Stimulated activated CD4-positive, alpha-beta T cell treated with anti-CD3 and anti-CD28 coated beads, Interleukin-2, amount 100 ng/mL, for 24 hours (primary cell): ENCODE measurements at regions not wholly inside any gene's neighbourhood (a gene's known extent, or its start where the extent isn't known, plus 50 kb on each side); places are given as distances from the start of the nearest gene placed in this dataset.

ENCODE experiments used
- DNase-seq, 2 donors: peaks; one replicate each; pipeline ENCODE4 v3.0.0-alpha.2; 2020

DNA sequence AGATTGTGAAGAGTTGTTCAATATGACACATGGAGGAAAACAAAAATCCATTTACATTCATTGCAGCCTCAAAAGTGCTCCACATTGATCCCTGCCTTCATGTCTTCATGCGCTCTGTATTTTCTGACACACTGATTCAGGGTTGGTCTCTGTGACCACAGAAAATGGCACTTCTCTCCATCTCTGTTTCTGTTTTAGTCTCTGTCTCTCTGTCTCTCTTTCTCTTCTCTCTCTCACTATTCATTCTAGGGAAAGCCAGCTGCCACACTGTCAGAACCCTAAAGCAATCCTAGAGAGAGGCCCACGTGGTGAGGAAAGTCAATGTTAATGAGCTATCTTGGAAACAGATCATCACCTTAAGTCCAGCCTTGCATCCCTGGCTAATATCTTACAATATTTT is 2238.4 kb downstream of the PCDH7 start:
- no peak for DNase-seq

DNA sequence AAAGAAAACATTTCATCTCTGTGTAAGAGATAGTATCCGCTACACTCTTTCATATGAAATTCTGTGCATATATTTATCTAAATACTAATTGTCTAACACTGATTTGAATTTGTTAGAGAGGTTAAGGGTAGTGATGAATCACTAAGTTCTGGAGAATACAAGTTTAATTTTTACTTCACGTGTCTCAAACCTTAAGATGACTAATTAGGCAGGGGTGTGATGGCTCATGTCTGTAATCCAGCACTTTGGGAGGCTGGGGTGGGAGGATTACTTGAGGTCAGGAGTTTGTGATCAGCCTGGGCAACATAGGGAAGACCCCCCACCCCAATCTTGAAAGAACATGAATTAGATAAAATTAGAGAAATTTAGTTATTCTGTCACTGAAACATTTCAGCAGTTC is 2241.9 kb downstream of the PCDH7 start:
- no peak for DNase-seq

DNA sequence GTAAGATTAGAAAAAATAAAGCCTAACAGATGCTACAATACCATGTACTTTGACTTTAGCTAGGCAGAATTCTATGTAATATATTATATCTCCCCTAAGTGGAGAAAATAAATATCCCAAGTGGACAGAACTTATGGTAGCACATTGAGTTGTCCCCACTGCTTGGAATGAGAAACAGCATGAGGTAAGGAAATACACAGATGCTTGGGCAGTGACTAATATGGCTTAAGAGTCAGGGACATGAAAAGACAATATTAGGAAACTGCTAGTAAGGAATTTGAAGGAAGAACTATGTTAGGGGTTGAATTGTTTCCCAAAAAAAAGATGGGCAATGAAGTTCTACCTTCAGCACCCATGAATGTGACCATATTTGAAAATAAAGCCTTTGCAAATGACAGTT is 2265.1 kb downstream of the PCDH7 start:
- DNase-seq: no peak

DNA sequence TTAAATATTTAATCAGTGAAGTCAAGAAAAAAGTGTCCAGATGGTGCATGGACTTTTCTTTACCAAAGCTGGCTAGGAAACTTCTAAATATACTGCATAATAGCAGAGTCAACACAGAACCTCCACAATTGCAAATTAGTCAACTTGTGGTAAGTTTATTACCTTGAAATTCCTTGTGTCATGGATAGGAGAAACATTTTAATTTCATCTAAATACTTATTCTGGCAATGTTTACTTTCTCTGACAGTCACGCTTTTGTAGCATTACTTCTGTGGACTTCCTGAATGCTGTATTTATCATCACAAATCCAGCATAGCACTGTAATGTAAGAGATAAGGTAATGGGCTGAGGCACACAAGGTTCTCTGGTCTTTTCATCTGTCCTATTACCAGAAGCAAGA is 2266.1 kb downstream of the PCDH7 start:
- DNase-seq: no peak

DNA sequence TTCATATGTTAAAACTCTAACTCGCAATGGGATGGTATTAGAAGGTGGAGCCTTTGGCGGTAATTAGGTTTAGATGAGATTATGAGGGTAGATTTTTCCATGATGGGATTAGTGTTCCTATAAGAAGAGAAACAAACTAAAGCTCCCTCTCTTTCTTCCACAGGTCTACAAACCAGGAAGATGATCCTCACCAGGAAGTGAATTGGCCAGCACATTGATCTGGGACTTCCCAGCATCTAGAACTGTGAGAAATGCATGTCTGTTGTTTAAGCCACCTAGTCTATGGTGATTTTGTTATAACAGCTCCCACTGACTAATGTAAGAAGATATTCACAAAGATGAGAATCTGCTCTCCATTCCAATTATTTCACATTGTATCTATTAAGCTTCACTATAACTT is 2266.9 kb downstream of the PCDH7 start:
- no peak for DNase-seq

GRCh38 chr4:32988165-32988811 is 2268.1 kb downstream of the PCDH7 start:
- no peak for DNase-seq

DNA sequence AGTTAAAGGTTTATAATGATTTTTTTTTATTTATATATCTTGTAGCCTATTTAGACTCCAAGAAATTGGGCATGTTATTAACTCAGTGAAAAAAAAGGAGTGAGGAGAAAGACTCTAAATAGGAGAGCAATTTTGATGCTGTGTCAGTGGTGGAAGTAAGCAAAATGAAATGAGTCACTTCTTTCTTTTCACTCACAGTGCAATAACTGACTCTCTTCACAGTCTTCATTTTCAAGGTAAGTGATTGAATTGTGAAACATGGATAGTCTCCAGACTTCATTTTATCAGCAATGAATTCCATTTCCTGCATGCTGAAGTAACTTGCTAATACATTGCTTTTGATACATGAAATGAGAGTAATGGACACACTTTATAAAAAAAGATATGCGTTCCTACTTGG is 2271.5 kb downstream of the PCDH7 start:
- DNase-seq: no peak

GRCh38 chr4:32994981-32995881 is 2275.1 kb downstream of the PCDH7 start:
- no peak for DNase-seq

DNA sequence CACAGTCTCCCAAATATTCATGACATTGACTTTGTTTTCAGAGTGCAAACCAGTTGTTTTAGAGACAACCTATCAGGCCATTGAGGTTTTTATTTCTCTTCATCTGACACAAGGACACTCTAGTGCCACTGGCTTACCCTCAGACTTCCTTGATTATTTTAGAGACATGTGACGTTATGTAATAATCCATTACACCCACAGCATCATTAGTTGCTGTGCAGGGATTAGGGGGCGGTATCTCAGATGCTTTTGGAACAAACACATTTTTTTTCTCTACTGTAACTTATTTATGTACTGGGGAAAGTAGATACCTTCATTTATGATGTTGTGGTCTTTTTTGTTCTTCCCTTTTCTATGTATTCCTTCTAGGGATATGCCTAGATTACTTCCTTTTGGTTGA is 2293.1 kb downstream of the PCDH7 start:
- DNase-seq: no peak

GRCh38 chr4:33025236-33025635 is 2305.1 kb downstream of the PCDH7 start:
- DNase-seq: no peak

DNA sequence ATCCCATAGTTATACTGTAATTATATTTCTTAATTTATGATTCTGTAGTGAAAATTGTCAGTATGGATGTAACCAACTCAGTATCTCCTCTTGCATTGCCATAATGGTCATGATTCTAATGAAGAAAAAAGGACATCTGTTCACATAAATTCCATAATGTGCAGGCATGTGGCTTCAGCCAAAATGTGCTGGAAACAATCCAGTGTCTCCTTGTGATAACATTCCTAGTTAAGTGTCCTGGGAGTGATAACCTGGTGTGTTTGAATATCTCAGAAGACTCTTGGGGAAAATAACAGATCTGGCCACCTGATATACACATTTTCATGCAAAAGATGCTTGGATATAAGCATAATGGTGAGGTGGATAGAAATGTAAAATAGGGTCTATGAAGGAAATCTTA is 2309.8 kb downstream of the PCDH7 start:
- no peak for DNase-seq

- DNase-seq: no peak
Observed at GRCh38 chr4:33031328-33031727, 2311.2 kb downstream of the PCDH7 start.

GRCh38 chr4:33037464-33037863 is 2317.3 kb downstream of the PCDH7 start:
- DNase-seq: no peak

DNA sequence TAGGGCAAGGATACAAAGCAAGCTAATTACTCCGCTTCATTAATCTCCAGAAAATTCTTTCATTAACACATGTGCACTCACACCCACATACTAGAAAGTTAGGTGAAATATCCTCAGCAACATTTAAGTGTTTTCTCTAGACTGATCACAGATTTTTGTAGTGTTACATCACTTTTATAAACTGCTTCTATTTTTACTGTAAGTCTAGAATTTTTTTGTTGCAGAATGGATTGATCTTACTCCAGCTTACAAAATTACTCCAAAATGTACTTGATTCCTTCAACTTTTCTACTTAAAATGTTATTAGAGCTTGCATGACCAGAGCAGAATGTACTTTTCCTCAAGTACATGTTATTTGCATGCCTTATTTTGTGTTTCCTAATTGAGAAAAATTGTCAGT is 2325.2 kb downstream of the PCDH7 start:
- DNase-seq: no peak

- no peak for DNase-seq
Observed at GRCh38 chr4:33052241-33052640, 2332.1 kb downstream of the PCDH7 start.

DNA sequence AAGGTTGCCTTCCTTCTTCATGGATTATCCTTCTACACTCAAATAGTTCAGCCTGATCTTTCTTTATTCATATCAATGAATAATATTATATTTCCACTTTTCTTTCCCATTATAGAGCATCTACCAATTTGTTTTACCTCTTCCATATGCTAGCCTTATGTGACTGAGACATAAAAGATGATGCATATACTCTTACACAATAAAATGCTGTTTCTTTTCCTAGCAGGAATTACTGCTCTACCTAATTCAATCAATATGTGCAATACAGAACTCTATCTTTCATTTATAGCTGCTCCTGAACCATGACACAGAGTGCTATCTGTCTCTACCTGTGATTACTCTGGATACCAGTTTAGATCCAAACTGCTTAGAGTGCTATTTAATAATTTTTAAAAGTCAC is 2334.0 kb downstream of the PCDH7 start:
- DNase-seq: no peak

DNA sequence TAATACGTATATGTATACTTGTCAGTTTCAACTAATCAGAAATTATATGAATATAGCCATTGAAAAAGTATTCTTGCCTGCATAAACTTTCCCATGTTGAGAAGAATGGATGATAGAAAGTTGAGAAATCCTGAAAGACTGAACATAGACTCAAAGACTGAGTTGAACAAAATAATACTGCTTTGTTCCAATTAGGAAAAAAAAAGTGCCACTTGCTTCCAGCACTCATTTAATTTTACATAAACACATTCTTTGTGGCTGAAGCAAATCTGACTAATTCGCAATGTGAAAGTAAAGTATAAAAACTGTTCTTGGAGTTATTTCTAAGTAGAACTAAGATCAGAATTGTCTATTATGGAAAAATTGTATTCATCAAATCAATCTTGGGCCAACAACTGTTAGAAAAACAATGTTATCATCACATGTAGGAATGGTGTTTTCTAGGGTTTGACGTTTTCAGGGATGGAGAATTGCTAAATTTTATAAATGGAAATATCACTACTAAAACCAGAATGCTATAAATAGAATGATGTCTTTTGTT is 2334.6 kb downstream of the PCDH7 start:
- no peak for DNase-seq

DNA sequence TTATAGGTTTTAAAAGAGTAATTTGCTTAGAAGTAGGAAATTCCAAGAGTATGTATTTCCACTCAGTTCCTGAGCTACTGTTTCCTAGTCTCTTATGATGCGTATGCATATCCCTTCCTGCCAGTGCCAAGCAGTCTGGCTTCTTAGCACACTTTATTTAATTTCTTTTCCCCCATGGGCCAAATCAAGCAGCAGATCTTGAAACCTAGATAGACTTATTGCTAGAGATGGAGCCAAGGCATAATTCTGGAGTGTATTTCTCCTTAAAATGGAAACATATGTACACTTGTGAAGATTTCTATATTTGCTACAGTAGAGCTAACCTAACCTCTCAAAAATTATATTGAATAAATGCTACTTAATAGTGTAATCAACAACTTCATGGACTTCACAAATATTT is 2337.6 kb downstream of the PCDH7 start:
- DNase-seq: no peak

DNA sequence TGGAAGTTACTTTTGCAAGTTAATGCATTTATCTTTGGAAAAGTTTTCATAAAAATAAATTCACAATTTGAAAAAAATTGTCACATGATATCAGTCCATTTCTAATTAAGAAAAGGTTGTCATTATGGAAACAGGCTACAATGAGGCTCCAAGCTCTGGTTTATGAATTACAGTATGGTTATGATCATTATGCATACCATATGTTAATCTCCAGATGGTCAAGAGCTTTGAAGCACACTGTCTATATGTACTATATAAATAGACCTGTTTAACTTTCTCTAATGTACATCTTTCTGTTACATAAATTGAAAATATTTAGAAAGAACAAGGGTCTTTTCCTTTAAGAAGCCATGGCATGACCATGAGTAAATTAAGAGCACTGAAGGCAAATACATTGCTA is 2338.8 kb downstream of the PCDH7 start:
- DNase-seq: no peak

GRCh38 chr4:33060674-33061542 is 2340.7 kb downstream of the PCDH7 start:
- peak in 1 of 2 donors; percentile 1 for DNase-seq

DNA sequence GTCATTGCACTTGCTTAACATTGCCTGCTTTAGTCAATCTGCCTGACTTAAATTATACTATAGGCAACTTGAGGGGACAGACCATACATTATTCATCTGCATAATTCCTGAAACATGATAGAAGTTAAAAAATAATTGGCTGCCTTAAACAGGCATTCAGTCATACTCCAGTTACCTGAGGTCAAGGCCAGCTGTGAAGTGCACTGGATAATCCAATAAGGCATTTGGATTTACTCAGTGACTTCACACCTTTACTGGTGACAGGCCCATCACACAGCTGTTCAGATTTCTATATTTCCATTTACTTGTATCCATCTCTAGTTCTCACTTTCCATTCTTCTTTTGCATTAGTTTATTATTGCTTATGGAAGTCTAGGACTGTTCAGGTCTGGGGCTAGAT is 2341.6 kb downstream of the PCDH7 start:
- no peak for DNase-seq

DNA sequence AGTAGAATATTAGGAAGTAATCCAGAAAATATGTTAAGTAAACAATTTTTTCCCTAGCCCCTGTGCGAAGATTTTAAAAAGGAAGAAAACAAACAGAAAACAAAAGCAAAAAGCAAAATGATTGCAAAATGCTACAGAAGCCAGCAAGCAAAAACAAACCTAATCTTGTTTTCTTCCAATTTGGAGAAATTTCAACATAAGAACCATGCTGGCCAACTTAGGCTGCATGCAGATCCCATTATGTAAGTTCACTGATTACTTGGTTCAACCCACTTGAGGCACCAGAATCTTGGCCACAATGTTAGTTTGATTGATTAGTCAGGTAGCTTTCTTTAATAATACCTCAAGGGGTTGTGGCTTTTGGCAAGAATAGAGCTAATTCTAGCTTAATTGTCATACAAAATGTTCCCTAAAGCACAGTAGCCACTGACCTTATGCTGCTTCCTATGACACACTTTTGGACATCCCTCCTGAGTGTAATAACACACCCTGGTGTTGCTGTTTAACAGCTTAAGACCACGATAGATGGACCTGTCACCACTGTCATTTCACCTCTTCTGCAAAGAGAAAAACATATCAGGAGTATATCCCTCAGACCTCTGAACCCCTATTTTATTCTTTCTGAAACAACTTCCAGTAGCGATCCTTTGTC is 2342.1 kb downstream of the PCDH7 start:
- DNase-seq: no peak

GRCh38 chr4:33063241-33063640 is 2343.1 kb downstream of the PCDH7 start:
- no peak for DNase-seq
